A204.1 (cell line): ENCODE measurements at regions not wholly inside any gene's neighbourhood (a gene's known extent, or its start where the extent isn't known, plus 50 kb on each side); places are given as distances from the start of the nearest gene placed in this dataset.

Source experiments
- FAIRE-seq: peaks from 2 replicates; lab custom pipeline; 2012; peaks lifted over from hg19 to GRCh38; lab: Jason Lieb, UNC

DNA sequence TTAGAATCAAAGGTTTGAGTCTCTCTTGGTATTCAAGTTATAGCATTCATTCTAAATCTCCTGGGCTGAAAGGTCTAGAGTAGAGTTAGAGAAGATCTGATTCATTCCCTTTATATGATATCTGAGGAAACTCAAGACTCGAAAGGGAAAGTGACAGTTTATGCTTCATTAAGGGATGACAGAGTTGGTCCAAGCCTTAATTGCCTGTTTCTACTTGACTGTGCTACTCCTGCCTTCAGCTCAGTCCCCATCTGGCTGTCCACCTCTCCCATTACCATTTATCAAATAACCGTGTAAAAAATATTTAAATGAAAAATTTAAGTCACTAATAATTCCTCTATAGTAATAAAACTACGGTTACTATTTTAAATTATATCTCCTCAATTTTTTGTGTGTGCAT lies 537.1 kb upstream of the MEX3C start:
- FAIRE-seq: no peak

DNA sequence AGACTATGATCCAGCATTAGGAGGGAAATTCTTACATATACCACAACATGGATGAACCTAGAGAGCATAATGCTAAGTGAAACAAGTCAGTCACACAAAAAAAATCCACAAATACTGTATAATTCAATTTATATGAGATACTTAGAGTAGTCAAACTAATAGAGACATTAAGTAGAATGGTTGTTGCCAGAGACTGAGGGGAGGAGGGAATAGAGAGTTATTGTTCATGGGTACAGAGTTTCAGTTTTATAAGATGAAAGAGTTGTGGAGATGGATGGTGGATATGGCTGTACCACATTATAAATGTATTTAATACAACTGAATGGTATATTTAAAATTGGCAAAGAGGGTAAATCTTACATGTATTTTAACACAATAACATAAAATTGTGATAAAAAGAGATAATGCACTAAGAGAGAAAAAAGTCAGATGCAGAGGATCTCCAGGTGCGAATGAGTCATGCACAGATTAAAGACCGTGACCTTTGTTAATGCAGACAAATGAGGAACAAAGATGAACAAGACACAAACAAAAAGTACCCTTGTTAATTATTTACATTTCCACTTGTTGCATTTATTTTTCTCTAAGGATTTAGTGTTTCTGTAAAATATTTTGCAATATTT lies 541.7 kb upstream of the MEX3C start:
- no peak for FAIRE-seq

DNA sequence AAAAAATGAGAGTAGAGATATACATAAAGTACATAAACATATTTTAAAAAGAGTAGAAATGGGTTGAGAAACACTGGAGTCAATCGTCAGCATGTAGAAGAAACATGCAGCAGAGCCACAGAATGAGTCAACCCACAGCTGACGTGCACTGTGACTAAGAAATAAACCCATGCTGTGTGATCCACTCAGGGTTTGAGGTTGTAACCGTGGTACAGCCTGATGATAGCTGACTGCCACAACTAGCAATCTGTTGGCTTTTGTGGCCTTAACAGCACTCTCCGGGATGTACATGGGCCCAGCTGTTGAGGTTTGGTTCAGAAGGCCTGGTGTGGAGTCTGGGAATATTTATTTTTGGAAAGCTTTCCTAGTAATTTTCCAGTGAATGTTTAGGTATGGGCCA lies 554.4 kb upstream of the MEX3C start:
- no peak for FAIRE-seq

DNA sequence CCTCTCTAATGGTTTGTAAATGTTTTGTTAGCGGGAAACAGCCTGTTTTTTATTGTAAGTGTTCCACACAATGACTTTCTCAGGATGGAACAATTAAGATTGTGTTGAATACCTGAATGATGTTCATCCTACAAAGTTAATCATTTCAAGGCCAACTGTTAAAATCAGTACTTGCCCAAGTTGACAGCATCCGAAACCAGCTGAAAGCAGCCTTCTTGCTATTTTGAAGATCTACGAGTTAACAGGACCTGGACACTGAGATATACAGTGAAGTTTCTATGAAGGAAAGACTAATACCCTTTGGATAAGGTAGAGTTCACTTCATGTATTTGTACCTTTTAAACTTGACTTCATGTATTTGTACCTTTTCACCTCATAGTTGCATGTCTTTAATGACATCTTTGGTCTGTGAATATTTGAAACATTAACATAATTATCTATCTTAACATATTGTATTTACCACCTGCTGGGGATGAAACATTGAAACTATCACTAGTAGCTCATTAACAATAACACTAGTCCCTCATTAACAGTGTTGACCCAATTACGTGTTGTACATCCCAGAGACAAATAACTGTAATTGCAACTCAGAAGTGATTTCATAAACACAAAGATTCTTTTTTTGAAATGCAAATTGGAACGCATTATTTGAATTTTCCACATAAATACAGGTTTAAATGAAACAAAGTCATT lies 556.0 kb upstream of the MEX3C start:
- no peak for FAIRE-seq

DNA sequence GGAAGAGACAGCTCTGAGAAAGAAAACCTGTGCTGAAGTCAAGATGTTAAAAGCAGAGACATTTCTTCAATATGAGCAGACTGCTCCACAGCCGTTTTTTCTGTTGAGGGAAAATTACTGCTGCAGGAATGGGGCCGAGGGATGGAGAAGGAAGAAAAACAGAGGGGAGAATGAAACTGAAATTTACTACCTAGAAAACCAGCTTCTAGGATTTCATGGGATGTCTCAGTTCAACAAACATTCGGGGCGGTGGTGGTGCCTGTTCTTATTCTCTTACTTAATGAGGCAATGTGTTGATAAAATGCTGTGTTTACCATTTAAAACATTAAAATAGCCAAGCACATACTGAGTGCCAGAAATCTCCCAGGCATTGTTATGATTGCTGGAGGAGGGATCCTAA lies 557.1 kb upstream of the MEX3C start:
- no peak for FAIRE-seq

DNA sequence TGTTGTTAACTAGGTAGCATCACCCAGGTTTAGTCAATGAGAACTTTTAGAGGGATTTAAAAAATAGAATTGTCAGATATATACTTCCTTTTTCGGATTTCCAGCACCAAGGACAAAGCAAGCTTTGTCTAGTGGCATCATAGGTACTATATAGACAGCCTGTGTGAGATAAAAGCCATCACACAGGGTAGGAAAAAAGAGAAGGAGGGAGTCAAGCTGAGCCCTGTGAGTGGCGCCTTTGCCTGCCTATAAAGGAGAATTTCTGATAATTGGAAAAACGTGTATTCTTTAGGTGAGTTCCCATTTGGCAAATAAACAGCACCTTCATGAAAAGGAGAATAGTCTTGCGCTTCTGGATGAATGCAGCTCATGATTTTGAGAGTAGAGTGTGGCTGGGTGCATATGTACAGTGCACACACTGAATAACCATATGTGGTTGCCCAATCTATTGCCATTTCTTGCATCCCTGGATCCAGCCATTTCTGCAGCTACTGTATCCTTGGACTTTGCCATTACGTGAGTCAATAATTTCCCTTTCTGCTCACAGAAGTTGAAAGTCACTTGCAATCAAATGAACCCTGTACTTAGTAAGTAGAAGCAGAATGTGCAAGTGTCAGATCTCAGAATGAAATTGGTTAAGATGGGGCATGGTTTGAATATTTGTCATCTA lies 559.9 kb upstream of the MEX3C start:
- FAIRE-seq: no peak

DNA sequence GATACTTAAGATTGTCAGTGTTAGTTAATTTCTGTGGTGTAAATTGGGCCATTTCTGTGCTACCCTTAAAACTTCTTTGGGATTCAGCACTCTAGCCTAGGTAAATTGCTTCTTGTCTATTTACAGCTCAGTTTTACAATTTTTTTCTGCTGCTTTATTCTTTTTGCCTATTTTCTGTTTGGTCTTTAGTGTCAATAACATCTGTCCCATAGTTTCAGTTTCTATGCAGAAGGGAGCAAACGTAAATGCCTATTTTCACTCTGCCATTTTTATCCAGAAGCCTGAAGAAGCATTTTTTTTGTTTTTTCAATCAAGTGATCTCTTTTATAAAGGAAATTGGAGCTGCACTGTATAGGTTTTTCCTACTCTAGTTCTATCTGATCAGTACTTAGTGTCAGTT lies 564.9 kb upstream of the MEX3C start:
- no peak for FAIRE-seq

DNA sequence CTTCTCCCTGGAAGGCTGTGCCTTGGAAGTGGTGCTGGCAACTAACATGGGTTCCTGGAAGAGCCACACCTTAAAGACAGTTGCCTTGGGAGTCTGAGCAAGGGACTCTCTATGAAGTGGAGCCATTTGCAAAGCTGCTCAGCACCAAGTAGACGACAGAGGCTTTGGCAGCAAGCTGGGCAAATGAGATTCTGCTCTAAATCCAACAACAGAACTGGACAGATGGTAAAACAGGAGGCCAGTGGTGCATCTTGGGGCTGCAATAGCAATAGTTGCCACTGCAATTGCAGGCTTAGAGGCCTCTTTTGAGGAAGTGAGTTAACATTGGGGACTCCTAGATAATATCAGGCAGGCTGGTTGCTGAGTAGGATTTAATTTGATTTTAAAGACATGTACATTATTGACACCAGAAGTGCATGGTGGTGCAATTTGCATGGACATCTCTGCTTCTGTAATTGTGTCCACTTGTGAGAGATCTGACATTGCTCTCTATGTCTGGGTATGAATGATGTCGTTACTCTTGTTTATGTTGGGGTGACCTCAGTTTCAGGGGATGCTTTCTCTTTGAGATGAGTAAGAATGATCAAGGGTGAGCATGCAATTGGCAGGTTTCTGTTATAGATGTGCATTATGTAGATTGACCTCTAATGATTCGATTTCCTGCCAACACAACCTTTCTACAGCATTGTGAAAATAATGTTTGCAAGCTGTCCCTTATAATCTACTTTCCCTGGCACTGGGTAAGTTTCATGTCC lies 568.3 kb upstream of the MEX3C start:
- FAIRE-seq: no peak

DNA sequence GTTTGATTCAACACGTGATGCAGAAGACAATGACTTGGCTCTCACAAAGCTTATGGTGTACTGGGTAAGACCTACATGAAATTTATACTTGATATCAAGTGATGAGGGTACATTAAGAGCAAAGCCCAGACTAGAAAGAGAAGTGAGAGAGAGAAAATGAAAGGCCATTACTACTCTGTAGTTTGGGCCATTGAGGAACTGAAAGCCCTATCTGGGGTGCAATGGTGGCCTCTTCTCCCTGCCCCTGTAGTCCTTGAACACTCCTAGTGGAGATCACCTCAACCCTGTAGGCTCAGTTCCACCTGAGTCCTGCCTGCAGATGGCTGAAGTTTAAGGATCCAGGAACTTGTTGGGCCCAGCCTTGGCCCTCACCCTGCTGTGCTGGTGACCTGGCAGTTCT lies 569.8 kb upstream of the MEX3C start:
- no peak for FAIRE-seq

DNA sequence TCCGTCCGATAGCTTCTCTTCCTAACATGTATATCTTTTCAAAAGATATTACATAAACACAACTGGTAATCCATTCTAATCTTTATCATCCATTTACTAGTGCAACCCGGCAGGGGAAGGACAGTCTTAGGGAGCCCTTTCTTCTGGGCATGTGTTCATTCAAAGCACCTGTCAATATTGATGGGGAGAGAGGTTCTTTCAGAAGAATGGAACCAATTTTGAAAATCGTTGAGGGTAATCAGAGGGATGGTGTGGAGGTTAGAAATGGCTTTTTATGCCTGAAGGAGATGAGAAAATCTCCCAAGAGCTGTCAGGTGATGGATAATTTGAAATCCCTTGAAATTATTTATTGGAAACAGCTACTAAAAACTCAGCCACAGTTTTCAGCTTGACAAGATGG lies 561.9 kb upstream of the DCC start:
- FAIRE-seq: no peak

DNA sequence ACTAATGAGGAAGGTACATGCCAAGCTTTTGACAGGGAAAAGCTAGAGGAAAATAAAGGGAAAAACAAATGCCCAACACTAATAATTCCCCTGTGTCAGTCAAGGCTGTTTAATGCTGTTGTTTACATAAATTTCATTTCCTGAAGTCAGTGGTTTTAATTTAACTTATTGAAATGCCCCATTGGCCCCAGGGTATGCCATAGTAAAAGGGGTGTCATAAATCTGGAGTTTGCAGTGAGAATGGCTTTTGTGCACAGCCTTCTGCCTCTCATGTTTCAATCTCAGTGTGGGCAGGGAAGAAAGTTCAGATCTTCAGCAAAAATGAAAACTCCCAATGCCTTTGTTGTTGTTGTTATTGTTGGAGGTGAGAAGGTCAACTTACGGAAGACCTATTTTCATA lies 550.1 kb upstream of the DCC start:
- FAIRE-seq: no peak

DNA sequence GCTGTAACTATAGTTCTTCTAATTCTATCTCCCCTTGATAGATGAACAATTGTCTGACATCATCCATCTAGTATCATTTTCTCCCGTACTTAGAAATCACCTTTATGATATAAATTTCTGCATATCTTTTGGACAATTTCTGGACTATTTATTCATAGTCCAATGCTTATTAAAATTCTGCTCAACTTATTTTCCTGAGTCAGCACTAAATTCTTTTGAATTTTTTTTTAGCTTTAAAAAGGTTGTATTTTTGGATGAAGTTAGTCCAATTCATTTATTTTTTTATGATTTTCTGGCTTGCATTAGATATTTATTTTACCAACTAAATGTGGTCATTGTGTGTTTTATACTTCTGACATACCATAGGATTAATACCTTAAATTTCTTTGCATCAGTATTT lies 538.5 kb upstream of the DCC start:
- no peak for FAIRE-seq

DNA sequence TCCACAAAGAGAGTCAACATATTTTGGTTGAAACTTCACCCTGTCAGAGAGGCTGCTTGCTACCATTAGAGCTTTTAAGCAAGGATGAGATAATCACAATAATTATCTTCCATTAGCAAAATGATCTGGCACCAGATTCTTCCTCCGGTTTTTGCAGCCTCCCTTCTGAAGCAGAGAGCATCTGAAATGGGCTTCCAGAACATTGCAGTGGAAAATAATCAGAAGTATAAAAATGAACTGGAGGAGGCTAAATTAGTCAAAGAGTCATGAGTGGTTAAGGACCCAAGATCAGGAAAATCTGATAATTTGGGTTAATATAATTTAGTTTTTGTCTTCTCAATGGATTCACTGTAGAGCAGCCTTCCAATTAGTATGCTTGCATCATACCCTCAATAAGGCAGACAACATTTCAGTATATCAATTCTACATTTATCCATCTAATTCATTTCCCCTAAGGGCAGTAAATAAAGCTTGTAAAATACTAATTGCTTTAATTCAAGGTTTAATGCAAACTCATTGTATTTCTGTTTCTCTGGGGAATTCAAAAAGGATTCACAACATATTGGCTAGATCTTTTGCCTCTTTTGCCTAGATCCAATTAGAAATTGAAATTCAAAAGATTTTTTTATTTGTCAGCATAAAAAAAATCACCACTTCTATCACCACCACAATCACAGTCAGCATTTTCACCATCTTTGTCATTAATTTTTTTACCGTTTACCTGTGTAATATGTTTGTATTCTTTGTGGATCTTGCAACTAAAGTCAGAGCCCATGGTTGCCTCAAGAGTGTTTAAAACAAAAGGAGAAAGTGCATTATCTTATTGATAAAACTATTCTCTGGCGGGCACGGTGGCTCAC lies 537.2 kb upstream of the DCC start:
- FAIRE-seq: no peak

DNA sequence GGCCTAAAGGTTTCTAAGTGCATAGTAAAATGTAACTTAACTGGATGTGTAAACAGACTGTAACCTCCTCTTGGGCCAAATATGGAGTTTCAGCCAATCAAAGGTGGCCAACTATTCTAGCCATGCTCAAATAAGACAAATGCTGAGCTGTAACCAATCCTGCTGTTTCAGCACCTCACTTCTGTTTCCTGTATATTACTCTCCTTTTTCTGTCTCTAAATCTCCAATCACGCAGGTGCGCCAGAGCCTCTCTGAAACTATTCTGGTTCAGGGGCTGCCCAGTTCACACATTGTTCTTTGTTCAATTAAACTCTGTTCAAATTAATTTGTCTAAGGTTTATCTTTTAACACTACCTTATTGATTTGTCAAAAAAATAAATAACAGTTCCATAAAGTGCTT lies 532.7 kb upstream of the DCC start:
- no peak for FAIRE-seq

DNA sequence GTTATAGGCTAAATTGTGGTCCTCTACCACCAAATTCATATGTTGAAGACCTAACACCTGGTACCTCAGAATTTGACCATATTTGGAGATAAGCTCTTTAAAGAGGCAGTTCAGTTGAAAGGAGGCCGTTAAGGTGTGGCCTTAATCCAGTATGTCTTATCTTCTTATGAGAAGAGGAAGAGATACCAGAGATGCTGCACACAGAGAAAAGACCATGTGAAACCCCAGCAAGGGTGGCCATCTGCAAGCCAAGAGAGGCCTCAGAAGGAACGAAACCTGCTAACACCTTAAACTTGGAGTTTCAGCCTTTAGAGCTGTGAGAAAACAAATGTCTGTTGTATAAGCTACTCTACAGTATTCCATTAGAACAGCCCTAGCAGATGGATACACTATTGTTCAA lies 528.1 kb upstream of the DCC start:
- no peak for FAIRE-seq

DNA sequence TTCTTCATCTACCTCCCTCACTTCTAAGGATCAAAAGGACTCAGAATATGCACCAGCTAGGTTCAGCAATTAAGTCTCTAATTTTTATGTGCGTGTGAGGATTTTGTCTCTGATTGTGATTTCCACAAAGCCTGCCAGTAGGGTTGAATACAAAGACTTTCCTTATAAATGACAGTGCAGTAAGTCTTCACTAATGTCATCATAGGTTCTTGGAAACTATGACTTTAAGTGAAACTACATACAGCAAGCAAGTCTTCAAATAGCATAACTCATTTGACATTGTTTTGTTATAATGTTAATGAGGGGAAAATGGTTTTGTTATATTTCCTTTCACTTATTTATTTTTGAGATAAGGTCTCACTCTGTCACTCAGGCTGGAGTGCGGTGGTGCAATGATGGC lies 526.3 kb upstream of the DCC start:
- no peak for FAIRE-seq

DNA sequence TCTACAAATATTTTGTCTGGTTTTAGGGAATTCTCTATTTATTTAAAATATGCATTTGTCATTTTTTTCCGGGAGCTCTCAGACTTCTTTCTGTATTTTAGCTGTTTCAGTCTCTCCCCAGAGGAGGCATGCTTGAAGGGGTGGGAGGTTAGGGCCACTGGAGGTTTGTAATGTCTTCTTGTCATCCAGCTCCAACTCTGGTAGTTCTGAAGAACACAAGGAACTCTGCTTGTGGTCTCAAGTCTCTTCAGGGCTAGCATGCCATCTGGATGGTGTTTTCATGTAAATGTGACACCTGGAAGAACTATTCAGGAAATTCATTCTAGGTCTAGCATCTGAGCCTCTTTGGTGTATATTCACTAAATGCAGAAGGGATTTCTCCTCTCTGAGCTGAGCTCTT lies 518.4 kb upstream of the DCC start:
- no peak for FAIRE-seq

DNA sequence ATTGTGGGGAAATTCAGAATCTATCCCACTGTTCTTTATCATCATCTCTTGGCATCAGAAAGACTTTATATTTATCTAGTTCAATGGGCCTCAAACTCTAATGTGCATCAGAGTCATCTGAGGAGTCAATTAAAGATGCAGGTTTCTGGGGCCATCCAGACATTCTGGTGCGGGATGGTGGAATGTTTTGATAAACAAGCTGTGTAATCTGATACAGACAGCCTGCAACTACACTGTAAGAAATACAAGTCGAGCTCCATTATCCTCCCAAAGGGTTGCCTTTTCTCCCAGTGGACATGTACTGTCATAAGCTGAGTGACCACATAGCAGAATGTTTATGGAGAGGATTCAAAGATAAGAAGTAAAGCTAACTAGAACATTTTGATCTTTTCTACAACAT lies 515.3 kb upstream of the DCC start:
- FAIRE-seq: no peak

DNA sequence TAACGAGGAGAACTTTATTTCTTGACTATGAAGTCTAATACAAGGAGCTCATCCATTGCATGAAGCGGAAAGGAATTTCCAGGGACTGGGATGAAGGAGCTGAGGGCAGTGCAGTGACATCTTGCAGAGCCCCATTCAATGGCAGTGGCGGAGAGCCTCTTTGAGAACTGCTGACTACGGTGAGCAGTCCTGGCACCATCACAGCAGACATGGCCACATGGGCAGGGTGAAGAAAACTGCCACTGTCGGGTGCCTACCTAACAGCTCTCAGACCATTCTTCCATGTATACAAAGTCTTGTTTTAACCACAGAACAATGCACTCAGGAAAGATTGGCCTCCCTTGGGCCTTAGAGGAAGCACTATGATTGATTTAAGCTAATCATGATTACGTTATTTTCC lies 506.1 kb upstream of the DCC start:
- no peak for FAIRE-seq

DNA sequence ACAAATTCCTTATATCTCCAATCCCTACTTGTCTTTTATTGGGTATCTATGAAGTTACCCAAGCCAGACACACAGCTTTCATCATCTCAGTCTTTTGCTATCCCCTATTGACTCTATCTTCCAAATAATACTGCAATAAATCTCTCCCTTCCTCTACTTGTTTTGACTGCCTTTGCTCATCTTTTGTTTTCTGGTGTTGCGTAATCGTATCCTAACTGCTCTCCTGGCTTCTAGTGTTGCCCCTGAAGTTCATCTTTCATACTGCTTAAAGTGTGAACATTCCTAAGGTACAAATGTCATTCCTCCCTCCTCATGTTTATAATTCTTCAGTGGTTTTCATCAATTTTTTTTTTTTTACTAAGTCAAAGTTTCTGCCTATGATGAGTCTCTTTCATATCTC lies 491.3 kb upstream of the DCC start:
- no peak for FAIRE-seq

DNA sequence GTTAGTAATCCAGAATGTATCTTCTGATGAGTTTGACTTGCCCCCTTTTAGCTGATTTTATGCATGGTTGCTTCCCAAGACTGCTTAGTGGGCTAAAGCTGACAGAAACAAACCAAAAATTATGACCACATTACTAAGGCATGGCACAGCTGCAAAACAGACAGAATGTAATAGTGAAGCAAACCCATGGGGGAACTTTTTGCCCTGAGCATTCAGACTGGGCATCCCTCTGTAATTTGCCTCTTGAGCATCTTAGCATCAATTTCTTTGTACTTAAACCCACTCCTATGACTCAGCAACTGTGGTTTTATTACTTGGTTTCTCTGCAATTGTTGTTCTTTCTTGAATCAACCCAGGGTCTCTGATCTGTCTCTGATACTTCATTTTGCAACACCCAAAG lies 487.3 kb upstream of the DCC start:
- no peak for FAIRE-seq

DNA sequence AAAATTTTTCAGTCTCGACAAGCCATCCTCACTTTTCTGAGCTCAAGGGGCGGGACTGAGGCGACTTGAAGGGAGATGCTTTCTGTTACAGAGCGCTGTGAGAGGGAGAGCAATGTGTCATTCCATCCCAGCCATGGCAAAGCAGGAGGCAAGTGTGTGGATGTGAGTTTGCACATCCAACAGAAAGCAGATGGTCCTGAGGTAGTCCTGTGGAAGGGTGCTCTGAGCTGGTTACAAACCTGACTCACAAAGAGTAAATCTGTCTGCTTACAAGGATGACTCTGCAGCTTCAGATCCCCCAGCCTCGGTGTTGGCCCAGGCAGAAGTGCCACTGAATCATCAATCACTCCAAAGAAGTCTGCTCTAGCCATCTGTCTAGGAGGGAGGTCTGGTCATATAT lies 482.0 kb upstream of the DCC start:
- no peak for FAIRE-seq
